ENCODE measurements at regions not wholly inside any gene's neighbourhood (a gene's known extent, or its start where the extent isn't known, plus 50 kb on each side); places are given as distances from the start of the nearest gene placed in this dataset.

- no peak for ATAC-seq (ENCODE audit: low read depth)
- Histone ChIP-seq H3K4me1 (ENCODE audit: insufficient read depth, poor library complexity, severe bottlenecking) (no peaks in the 10 kb centered on the region), H3K36me3 (ENCODE audit: low read depth) (no peaks in the 10 kb centered on the region), H3K4me3 (ENCODE audit: severe bottlenecking) (no peak overlapping the region), H3K27ac (ENCODE audit: poor library complexity, severe bottlenecking) (no peak overlapping the region), H3K9me3 (ENCODE audit: severe bottlenecking) (no peaks in the 10 kb centered on the region), H3K27me3 (ENCODE audit: insufficient read depth, poor library complexity, severe bottlenecking) (peaks cover 55% of the 10 kb centered on the region)
- TF ChIP-seq, protein P1, sequence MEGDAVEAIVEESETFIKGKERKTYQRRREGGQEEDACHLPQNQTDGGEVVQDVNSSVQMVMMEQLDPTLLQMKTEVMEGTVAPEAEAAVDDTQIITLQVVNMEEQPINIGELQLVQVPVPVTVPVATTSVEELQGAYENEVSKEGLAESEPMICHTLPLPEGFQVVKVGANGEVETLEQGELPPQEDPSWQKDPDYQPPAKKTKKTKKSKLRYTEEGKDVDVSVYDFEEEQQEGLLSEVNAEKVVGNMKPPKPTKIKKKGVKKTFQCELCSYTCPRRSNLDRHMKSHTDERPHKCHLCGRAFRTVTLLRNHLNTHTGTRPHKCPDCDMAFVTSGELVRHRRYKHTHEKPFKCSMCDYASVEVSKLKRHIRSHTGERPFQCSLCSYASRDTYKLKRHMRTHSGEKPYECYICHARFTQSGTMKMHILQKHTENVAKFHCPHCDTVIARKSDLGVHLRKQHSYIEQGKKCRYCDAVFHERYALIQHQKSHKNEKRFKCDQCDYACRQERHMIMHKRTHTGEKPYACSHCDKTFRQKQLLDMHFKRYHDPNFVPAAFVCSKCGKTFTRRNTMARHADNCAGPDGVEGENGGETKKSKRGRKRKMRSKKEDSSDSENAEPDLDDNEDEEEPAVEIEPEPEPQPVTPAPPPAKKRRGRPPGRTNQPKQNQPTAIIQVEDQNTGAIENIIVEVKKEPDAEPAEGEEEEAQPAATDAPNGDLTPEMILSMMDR (IDR thresholded peaks at IDR 0.05; ENCODE audit: poor library complexity, severe bottlenecking) = no peak
- DNase-seq (ENCODE audit: low spot score) = no peak
Measured at GRCh38 chr19:30229525-30230174, 142.5 kb upstream of the ZNF536 start.

DNA sequence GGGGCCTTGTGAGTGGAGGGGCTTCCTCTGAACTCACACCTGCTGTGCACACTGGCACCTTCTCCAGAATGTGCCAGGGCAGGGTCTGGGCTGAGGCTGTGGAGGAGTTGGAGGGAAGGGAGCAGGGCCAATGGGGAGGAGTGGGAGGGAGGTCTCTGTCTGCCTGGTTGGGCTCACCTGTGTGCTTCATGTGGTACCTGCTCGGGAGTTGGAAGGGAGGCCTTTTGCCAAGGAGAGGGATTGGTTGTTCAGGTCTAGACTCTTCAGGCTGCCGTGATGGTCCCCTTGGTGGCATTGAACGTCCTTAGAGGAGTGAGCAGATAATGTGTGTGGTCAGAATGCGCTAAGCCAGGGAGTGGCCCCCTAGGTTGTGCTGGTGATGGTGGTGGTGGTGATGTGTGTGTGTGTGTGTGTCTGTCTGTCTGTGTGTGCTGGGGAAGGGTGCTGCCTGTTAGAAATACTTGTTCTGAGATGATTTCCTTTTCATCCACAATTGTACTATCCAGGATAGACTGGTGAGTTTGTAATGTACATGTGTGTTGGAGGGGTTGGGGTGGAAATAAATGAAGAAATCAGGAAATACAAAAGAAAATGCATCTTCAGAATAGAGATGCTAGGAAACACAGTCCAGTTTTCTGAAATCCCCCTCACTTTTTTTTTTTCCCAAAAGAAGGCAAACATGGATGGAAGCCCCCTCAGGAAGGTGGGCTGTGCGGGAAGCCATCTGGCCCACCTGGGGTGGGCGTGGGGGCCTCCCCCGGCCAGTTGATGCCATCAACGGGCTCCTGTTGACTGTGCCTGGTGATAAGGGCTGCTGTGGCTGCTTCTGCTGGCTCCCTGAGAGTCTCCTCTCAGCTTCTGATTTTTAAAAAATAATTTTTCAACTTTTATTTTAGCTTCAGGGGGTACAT lies 140.5 kb upstream of the ZNF536 start:
- H3K27me3 ChIP-seq (ENCODE audit: insufficient read depth, poor library complexity, severe bottlenecking) = peaks cover 54% of the 10 kb centered on the region
- no peaks in the 10 kb centered on the region for H3K9me3 ChIP-seq (ENCODE audit: severe bottlenecking)
- no peaks in the 10 kb centered on the region for H3K36me3 ChIP-seq (ENCODE audit: low read depth)
- DNase-seq (ENCODE audit: low spot score) (no peak), ATAC-seq (ENCODE audit: low read depth) (no peak)
- H3K4me1 ChIP-seq (ENCODE audit: insufficient read depth, poor library complexity, severe bottlenecking) = no peaks in the 10 kb centered on the region
- H3K27ac ChIP-seq (ENCODE audit: poor library complexity, severe bottlenecking) = no peak overlapping the region
- H3K4me3 ChIP-seq (ENCODE audit: severe bottlenecking) = no peak overlapping the region
- TF ChIP-seq, protein P1 (IDR thresholded peaks at IDR 0.05; ENCODE audit: poor library complexity, severe bottlenecking) = no peak

DNA sequence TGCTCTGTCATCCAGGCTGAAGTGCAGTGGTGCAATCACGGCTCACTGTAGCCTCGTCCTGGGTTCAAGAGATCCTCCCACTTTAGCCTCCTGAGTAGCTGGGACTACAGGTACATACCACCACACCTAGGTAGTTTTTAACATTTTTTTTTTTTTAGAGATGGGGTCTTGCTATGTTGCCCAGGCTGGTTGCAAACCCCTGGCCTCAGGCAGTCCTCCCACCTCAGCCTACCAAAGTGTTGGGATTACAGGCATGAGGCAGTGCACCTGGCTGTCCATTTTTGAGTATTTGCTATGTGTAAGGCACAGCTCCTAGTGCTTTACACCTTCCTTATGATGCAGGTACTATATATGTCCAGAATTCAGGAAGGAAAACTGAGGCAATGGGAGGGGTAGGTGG lies 138.8 kb upstream of the ZNF536 start:
- DNase-seq (ENCODE audit: low spot score) (no peak), ATAC-seq (ENCODE audit: low read depth) (no peak)
- H3K4me3 ChIP-seq (ENCODE audit: severe bottlenecking) = no peak overlapping the region
- no peaks in the 10 kb centered on the region for H3K9me3 ChIP-seq (ENCODE audit: severe bottlenecking)
- H3K36me3 ChIP-seq (ENCODE audit: low read depth) = no peaks in the 10 kb centered on the region
- TF ChIP-seq, protein P1 (IDR thresholded peaks at IDR 0.05; ENCODE audit: poor library complexity, severe bottlenecking) = no peak
- H3K27ac ChIP-seq (ENCODE audit: poor library complexity, severe bottlenecking) = no peak overlapping the region
- peaks cover 44% of the 10 kb centered on the region for H3K27me3 ChIP-seq (ENCODE audit: insufficient read depth, poor library complexity, severe bottlenecking)
- H3K4me1 ChIP-seq (ENCODE audit: insufficient read depth, poor library complexity, severe bottlenecking) = no peaks in the 10 kb centered on the region

GRCh38 chr19:30235946-30236345 lies 136.2 kb upstream of the ZNF536 start:
- no peak overlapping the region for H3K27ac ChIP-seq (ENCODE audit: poor library complexity, severe bottlenecking)
- DNase-seq (ENCODE audit: low spot score) = no peak
- H3K9me3 ChIP-seq (ENCODE audit: severe bottlenecking) = no peaks in the 10 kb centered on the region
- TF ChIP-seq, protein P1 (IDR thresholded peaks at IDR 0.05; ENCODE audit: poor library complexity, severe bottlenecking) = no peak
- no peak overlapping the region for H3K4me3 ChIP-seq (ENCODE audit: severe bottlenecking)
- no peaks in the 10 kb centered on the region for H3K36me3 ChIP-seq (ENCODE audit: low read depth)
- H3K27me3 ChIP-seq (ENCODE audit: insufficient read depth, poor library complexity, severe bottlenecking) = peaks cover 23% of the 10 kb centered on the region
- H3K4me1 ChIP-seq (ENCODE audit: insufficient read depth, poor library complexity, severe bottlenecking) = no peaks in the 10 kb centered on the region
- no peak for ATAC-seq (ENCODE audit: low read depth)

Data from RWPE2 (cell line).